HG02610 (cell line): ENCODE measurements at regions not wholly inside any gene's neighbourhood (a gene's known extent, or its start where the extent isn't known, plus 50 kb on each side); places are given as distances from the start of the nearest gene placed in this dataset.

ENCODE experiments used
- ATAC-seq: cut with Tn5 transposase; IDR thresholded peaks from one replicate; pipeline ENCODE4 v1.9.1; 2021; ENCODE audit warnings: mild to moderate bottlenecking, moderate library complexity; ENCODE audit not compliant: unreplicated experiment

- no peak for ATAC-seq
These were observed 130.5 kb upstream of the CRY1 start for GRCh38 chr12:107223821-107224220.

GRCh38 chr12:107225635-107226034 is 132.3 kb upstream of the CRY1 start:
- no peak for ATAC-seq

- no peak for ATAC-seq
These were observed 132.8 kb upstream of the CRY1 start for GRCh38 chr12:107226126-107226525.

GRCh38 chr12:107228076-107228475 is 134.7 kb upstream of the CRY1 start:
- ATAC-seq = no peak

GRCh38 chr12:107229827-107230226 is 136.5 kb upstream of the CRY1 start:
- ATAC-seq = no peak

GRCh38 chr12:107231303-107231702 is 138.0 kb upstream of the CRY1 start:
- no peak for ATAC-seq

- ATAC-seq = no peak
These were observed 140.2 kb upstream of the CRY1 start for GRCh38 chr12:107233551-107233950.

- ATAC-seq = no peak
These were observed 142.3 kb upstream of the CRY1 start for GRCh38 chr12:107235600-107235999.

- no peak for ATAC-seq
These were observed 143.6 kb upstream of the CRY1 start for GRCh38 chr12:107236824-107237511.

- ATAC-seq = no peak
These were observed 144.9 kb upstream of the CRY1 start for GRCh38 chr12:107238296-107238695.

- no peak for ATAC-seq
These were observed 148.1 kb upstream of the CRY1 start for GRCh38 chr12:107241411-107241810.

- ATAC-seq = no peak
These were observed 148.8 kb upstream of the CRY1 start for GRCh38 chr12:107242189-107242588.

- ATAC-seq = no peak
These were observed 150.0 kb upstream of the CRY1 start for GRCh38 chr12:107243341-107243740.

- ATAC-seq = no peak
These were observed 151.2 kb upstream of the CRY1 start for GRCh38 chr12:107244584-107244983.

GRCh38 chr12:107247650-107248049 is 154.3 kb upstream of the CRY1 start:
- no peak for ATAC-seq

GRCh38 chr12:107248187-107248586 is 154.8 kb upstream of the CRY1 start:
- no peak for ATAC-seq

- no peak for ATAC-seq
These were observed 157.9 kb upstream of the CRY1 start for GRCh38 chr12:107251288-107251687.

- no peak for ATAC-seq
These were observed 160.0 kb upstream of the CRY1 start for GRCh38 chr12:107253361-107253760.

GRCh38 chr12:107254258-107254856 is 161.0 kb upstream of the CRY1 start:
- no peak for ATAC-seq

GRCh38 chr12:107258780-107259179 is 165.4 kb upstream of the CRY1 start:
- no peak for ATAC-seq

- ATAC-seq = no peak
These were observed 170.6 kb upstream of the CRY1 start for GRCh38 chr12:107263980-107264379.

GRCh38 chr12:107264667-107265066 is 171.3 kb upstream of the CRY1 start:
- ATAC-seq = no peak

GRCh38 chr12:107267604-107268003 is 174.3 kb upstream of the CRY1 start:
- ATAC-seq = no peak
